GM12878 (cell line): ENCODE measurements at regions not wholly inside any gene's neighbourhood (a gene's known extent, or its start where the extent isn't known, plus 50 kb on each side); places are given as distances from the start of the nearest gene placed in this dataset.

Experiments
- ATAC-seq: fragments of 200-7000 bp; cut with Tn5 transposase; 3 replicates; pipeline ENCODE4 v1.9.1; 2020; ENCODE audit warnings: mild to moderate bottlenecking, moderate library complexity
- BruUV-seq: library from RNA; stranded (reverse); fragments of 400-500 nt; replicated peaks from 2 replicates; lab custom pipeline; 2021; lab: Mats Ljungman, UMichigan
- CTCF ChIA-PET: fragments of 300-600 bp; sonication (Branson Sonifier 250); formaldehyde crosslinking; extraction: SDS; loops from one replicate; lab custom pipeline; 2021; ENCODE audit warnings: inconsistent platforms; lab: Yijun Ruan, JAX
- POLR2A ChIA-PET: fragments of 350-600 bp; formaldehyde crosslinking; extraction: SDS; loops from one replicate; lab custom pipeline; 2021; ENCODE audit warnings: inconsistent platforms; lab: Charles Lee
- RAD21 ChIA-PET: fragments of 300-600 bp; sonication (Branson Sonifier 250); formaldehyde crosslinking; loops from one replicate; lab custom pipeline; 2023; ENCODE audit warnings: antibody characterized with exemption; ENCODE audit not compliant: unreplicated experiment; lab: Charles Lee
- SMC1A ChIA-PET: fragments of 300-600 bp; sonication (Branson Sonifier 250); formaldehyde crosslinking; loops from one replicate; lab custom pipeline; 2023; ENCODE audit not compliant: unreplicated experiment, uncharacterized antibody; lab: Charles Lee
- DNase-seq: peaks from one replicate; pipeline ENCODE4 v3.0.0-alpha.2; 2011; ENCODE audit warnings: low read depth, low spot score
- FAIRE-seq: peaks from 3 replicates; lab custom pipeline; 2011; peaks lifted over from hg19 to GRCh38; lab: Jason Lieb, UNC
- H2AFZ ChIP-seq: 2 replicates; pipeline ENCODE4 v1.6.0; 2011; ENCODE audit warnings: low read depth, low read length, control low read depth; ENCODE audit not compliant: control insufficient read depth
- H3K27ac ChIP-seq: 2 replicates; pipeline ENCODE4 v1.5.1; 2011; ENCODE audit warnings: control low read depth; ENCODE audit not compliant: control insufficient read depth, insufficient read depth
- H3K27me3 ChIP-seq, 2 experiments: replicated peaks in 1 of 2; 2 replicates each; pipeline versions ENCODE4 v1.6.0 to v1.6.1; 2011; ENCODE audit warnings: low read length in 1 of 2; ENCODE audit not compliant: control insufficient read depth in 2 of 2, insufficient read depth in 2 of 2
- H3K36me3 ChIP-seq, 2 experiments: 2 replicates each; pipeline ENCODE4 v1.5.1; 2011; ENCODE audit warnings: low read length in 1 of 2; ENCODE audit not compliant: control insufficient read depth in 2 of 2, insufficient read depth in 2 of 2
- H3K4me1 ChIP-seq: 2 replicates; pipeline ENCODE4 v1.6.1; 2011; ENCODE audit warnings: mild to moderate bottlenecking, low read length, moderate library complexity, mixed read lengths; ENCODE audit not compliant: control insufficient read depth, insufficient read depth
- H3K4me2 ChIP-seq: 2 replicates; pipeline ENCODE4 v1.6.0; 2011; ENCODE audit warnings: control low read depth; ENCODE audit not compliant: control insufficient read depth, insufficient read depth
- H3K4me3 ChIP-seq: fragments of 200-600 bp; sonication (generic); 2 replicates; pipeline ENCODE4 v1.5.1; 2016
- H3K79me2 ChIP-seq: 2 replicates; pipeline ENCODE4 v1.6.0; 2011; ENCODE audit warnings: low read length; ENCODE audit not compliant: control insufficient read depth, insufficient read depth
- H3K9ac ChIP-seq: 2 replicates; pipeline ENCODE4 v1.8.0; 2011; ENCODE audit warnings: low read length, control low read depth, mixed read lengths; ENCODE audit not compliant: control insufficient read depth, insufficient read depth
- H3K9me3 ChIP-seq: replicated peaks from 3 replicates; pipeline ENCODE4 v1.5.1; 2011; ENCODE audit warnings: mild to moderate bottlenecking, low read length; ENCODE audit not compliant: control insufficient read depth, insufficient read depth
- H4K20me1 ChIP-seq: 2 replicates; pipeline ENCODE4 v1.6.0; 2011; ENCODE audit not compliant: control insufficient read depth, insufficient read depth
- CHD1 ChIP-seq: IDR thresholded peaks from 2 replicates; pipeline ENCODE4 v1.6.1; 2012; ENCODE audit warnings: low read depth, low read length, improper control_type of control experiment
- CREB1 ChIP-seq: IDR thresholded peaks from 2 replicates; pipeline ENCODE4 v1.6.1; 2012; ENCODE audit warnings: low read depth, mild to moderate bottlenecking, inconsistent platforms
- EP300 ChIP-seq, 2 experiments: fragments of 150-350 bp in 1 of 2; IDR thresholded peaks; 2 replicates each; pipeline ENCODE4 v1.6.1; 2011 to 2012; ENCODE audit warnings: low read depth in 2 of 2, low read length in 2 of 2, borderline replicate concordance in 1 of 2, improper control_type of control experiment in 1 of 2, inconsistent platforms in 1 of 2; ENCODE audit not compliant: control insufficient read depth in 1 of 2
- GATAD2B ChIP-seq: fragments of 450-650 bp; conservative IDR thresholded peaks from 2 replicates; pipeline ENCODE4 v1.6.1; 2017; ENCODE audit warnings: low read depth, mild to moderate bottlenecking, moderate library complexity
- JUND ChIP-seq: IDR thresholded peaks from 2 replicates; pipeline ENCODE4 v1.6.1; 2012; ENCODE audit warnings: low read depth, mild to moderate bottlenecking, low read length, improper control_type of control experiment, moderate library complexity
- NR2C2 ChIP-seq: IDR thresholded peaks from 2 replicates; pipeline ENCODE4 v1.6.1; 2011; ENCODE audit warnings: borderline replicate concordance, low read depth; ENCODE audit not compliant: control insufficient read depth, insufficient read length
- PAX8 ChIP-seq: fragments of 450-650 bp; IDR thresholded peaks from 2 replicates; pipeline ENCODE4 v1.6.1; 2017; ENCODE audit warnings: mild to moderate bottlenecking, moderate library complexity
- RCOR1 ChIP-seq: conservative IDR thresholded peaks from 2 replicates; pipeline ENCODE4 v1.6.1; 2012; ENCODE audit warnings: low read depth, low read length, improper control_type of control experiment
- RUNX3 ChIP-seq: IDR thresholded peaks from 2 replicates; pipeline ENCODE4 v1.6.1; 2012; ENCODE audit warnings: low read length, inconsistent platforms
- TCF3 ChIP-seq: IDR thresholded peaks from 2 replicates; pipeline ENCODE4 v1.6.1; 2012; ENCODE audit warnings: low read depth, mild to moderate bottlenecking, low read length, borderline replicate concordance; ENCODE audit not compliant: insufficient read depth
- ZBTB40 ChIP-seq: fragments of 450-650 bp; IDR thresholded peaks from 2 replicates; pipeline ENCODE4 v1.6.1; 2016; ENCODE audit warnings: mild to moderate bottlenecking, moderate library complexity, borderline replicate concordance
- ZNF24 ChIP-seq: fragments of 450-650 bp; IDR thresholded peaks from 2 replicates; pipeline ENCODE4 v1.6.1; 2017; ENCODE audit warnings: antibody characterized with exemption, mild to moderate bottlenecking
- WGBS: methylation state at CpG from one replicate; pipeline ENCODE4 v1.1.6; 2016; ENCODE audit warnings: low lambda C conversion rate; ENCODE audit not compliant: insufficient replicate concordance, insufficient coverage; ENCODE audit errors: missing lambda C conversion rate; 5-methylcytosine and 5-hydroxymethylcytosine counted together
- in situ Hi-C: fragments of 300-500 bp; cut with MboI; formaldehyde crosslinking; loops from 9 replicates; pipeline ENCODE4 v1.14.3; 2018; ENCODE audit warnings: mixed read lengths
- intact Hi-C: fragments of 100-400 bp; cut with micrococcal nuclease; formaldehyde crosslinking; loops from one replicate; pipeline ENCODE4 v1.14.2; 2022; ENCODE audit not compliant: unreplicated experiment
- TF ChIP-seq, protein P1 (sequence below): IDR thresholded peaks from 2 replicates; pipeline ENCODE4 v1.6.1; 2012; ENCODE audit warnings: low read length, inconsistent platforms

- Histone ChIP-seq H3K4me1 (peaks cover 24% of the 10 kb centered on the region), H3K4me3 (no peak overlapping the region), H3K9ac (no peak overlapping the region), H2AFZ (no peak overlapping the region), H3K27me3 (no peaks in the 10 kb centered on the region), H3K27ac (no peak overlapping the region), H3K36me3 (no peaks in the 10 kb centered on the region), H3K79me2 (no peaks in the 10 kb centered on the region), H3K9me3 (peaks cover 1% of the 10 kb centered on the region; the same call in 2 of the 3 replicates), H3K4me2 (no peak overlapping the region), H4K20me1 (no peaks in the 10 kb centered on the region)
- ATAC-seq (no peak), DNase-seq (no peak), FAIRE-seq (no peak)
- no peak for TF ChIP-seq ZBTB40
- TF ChIP-seq RCOR1, result no peak
- TF ChIP-seq JUND, result no peak
- TF ChIP-seq NR2C2, result no peak
- no peak for TF ChIP-seq PAX8
- TF ChIP-seq EP300 (IDR thresholded peaks at IDR 0.05; ENCODE audit: borderline replicate concordance in 1 of 2, control insufficient read depth in 1 of 2, low read depth in 2 of 2, low read length in 2 of 2), result no peak
- no peak for TF ChIP-seq CHD1
- TF ChIP-seq ZNF24, result no peak
- TF ChIP-seq GATAD2B, result no peak
- TF ChIP-seq RUNX3, result no peak
- no peak for TF ChIP-seq TCF3
- no peak for TF ChIP-seq CREB1
- TF ChIP-seq, protein P1, sequence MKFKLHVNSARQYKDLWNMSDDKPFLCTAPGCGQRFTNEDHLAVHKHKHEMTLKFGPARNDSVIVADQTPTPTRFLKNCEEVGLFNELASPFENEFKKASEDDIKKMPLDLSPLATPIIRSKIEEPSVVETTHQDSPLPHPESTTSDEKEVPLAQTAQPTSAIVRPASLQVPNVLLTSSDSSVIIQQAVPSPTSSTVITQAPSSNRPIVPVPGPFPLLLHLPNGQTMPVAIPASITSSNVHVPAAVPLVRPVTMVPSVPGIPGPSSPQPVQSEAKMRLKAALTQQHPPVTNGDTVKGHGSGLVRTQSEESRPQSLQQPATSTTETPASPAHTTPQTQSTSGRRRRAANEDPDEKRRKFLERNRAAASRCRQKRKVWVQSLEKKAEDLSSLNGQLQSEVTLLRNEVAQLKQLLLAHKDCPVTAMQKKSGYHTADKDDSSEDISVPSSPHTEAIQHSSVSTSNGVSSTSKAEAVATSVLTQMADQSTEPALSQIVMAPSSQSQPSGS, result no peak
- RAD21 ChIA-PET, result no interaction called here
- in situ Hi-C loops (no loop called here), intact Hi-C loops (loop anchor here (5.0 kb wide), 1 partner anchor 143 kb away; no protein-coding TSS in a partner anchor)
- CTCF ChIA-PET, result no interaction called here
- SMC1A ChIA-PET, result interaction anchor here (0.7 kb wide), 1 partner anchor 10 kb away, joined by 3 read pairs; no protein-coding TSS in a partner anchor
- POLR2A ChIA-PET, result no interaction called here
- 72% methylated on average over 5 of the region's 5 CpGs for WGBS
- BruUV-seq, result no TSS peak
These were observed 130.8 kb upstream of the GPR26 start for GRCh38 chr10:123535386-123535785.
